HG02852 (cell line): ENCODE measurements at regions not wholly inside any gene's neighbourhood (a gene's known extent, or its start where the extent isn't known, plus 50 kb on each side); places are given as distances from the start of the nearest gene placed in this dataset.

ENCODE experiments used
- ATAC-seq: cut with Tn5 transposase; IDR thresholded peaks from one replicate; pipeline ENCODE4 v1.9.1; 2021; ENCODE audit warnings: mild to moderate bottlenecking, moderate library complexity; ENCODE audit not compliant: unreplicated experiment

- ATAC-seq, result no peak
Observed at GRCh38 chr3:163879172-163879571, 1199.1 kb downstream of the SI start.

- ATAC-seq, result no peak
Observed at GRCh38 chr3:163878396-163878795, 1199.9 kb downstream of the SI start.

DNA sequence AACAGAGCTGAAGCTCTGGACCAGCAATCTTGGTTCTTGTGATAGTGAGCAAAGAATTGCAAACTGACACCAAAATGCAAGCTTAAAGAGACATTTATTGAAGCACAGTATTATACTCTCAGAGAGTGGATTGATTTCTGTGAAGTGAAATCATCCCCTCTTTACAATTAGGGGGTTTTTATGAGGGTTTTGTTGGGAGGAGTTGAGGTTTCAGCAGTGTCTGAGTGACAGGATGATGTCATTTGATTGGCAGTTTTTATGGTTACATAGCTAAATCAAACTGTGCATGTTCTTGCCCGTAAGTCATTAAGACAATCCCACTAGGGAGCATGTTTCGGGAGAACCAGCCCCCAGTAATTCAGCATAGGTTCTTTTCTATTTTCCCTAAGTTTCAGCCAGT lies 1200.5 kb downstream of the SI start:
- ATAC-seq, result no peak

GRCh38 chr3:163863146-163863545 lies 1215.2 kb downstream of the SI start:
- no peak for ATAC-seq

GRCh38 chr3:163852233-163852632 lies 1226.1 kb downstream of the SI start:
- ATAC-seq, result no peak

GRCh38 chr3:163838769-163839168 lies 1239.5 kb downstream of the SI start:
- ATAC-seq, result no peak

DNA sequence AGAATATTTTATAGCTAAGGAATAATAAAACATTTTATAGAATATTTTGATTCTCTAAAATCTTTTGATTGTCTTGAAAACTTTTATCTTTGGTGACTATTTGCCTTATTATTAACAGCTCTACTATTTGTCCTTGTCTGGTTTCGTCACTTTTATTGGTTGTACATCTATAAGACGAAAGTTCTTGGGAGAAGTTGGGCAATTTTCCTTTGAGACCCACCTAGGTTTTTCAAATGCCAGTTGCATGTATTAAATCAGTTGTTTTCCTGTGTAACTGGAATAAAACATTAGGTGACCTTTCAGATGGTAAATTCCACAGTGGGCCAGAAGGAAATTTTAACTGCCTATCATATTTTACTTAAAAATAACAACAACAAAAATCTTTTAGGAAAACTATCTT lies 1245.7 kb downstream of the SI start:
- ATAC-seq, result no peak

- no peak for ATAC-seq
Observed at GRCh38 chr3:163821841-163822240, 1256.5 kb downstream of the SI start.

- ATAC-seq, result no peak
Observed at GRCh38 chr3:163817015-163817414, 1261.3 kb downstream of the SI start.

DNA sequence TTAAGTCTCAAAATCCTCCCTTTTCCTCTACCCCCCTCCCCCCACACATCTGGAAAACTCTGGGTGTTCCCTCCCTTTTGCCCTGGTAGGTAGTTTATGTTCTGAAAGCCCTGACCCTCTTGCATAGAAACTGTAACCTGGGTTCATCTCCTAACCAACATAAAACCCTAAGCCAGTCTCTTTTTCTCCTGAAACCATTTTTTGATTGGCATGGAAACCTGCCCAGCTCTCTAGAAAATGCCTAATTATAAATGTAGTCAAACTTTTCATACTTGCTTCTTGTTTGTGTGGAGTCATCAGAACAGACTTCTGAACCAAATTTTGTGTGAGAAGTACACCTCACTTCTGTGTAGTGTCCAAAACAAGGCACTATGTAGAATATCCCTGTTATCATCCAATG lies 1264.4 kb downstream of the SI start:
- no peak for ATAC-seq

DNA sequence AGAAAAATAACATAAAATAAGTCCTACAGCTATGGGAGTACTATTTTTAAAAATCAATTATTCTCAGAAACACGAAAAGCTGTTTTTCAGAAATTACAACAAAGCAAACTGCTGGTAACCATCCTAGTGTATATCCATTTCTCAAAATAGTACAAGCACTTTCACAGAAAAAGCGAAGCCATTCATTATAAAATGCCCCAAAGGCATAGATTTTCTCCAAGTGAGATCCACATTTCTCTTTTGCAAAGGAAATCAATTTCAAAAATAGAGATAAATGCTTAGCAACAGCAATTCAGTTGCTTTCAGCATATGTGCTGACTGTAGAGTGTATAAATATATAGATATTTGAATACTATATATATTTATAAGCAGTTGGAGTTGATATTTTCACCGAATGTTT lies 1266.3 kb downstream of the SI start:
- no peak for ATAC-seq

- peak; percentile 93 for ATAC-seq
Observed at GRCh38 chr3:163809540-163809993, 1268.7 kb downstream of the SI start.

DNA sequence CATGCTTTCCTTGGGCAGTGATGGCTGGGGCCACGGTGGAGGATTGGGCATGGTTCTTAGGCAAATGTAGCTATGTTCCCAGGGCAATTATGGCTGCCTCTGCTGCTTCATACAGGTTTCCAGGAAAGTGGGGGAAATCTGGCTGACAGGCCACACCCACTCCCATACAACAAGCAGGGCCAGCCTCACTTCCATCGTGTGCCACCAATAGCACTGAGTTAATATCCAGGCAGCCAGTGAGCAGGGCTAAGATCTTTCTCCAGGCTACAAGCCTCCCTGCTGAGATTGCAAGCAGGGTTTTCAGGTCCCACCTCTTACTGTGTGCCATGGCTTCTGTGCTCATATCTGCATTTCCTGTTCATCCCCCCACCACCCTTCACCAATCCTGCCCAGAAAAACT lies 1291.9 kb downstream of the SI start:
- no peak for ATAC-seq

GRCh38 chr3:163785693-163786092 lies 1292.6 kb downstream of the SI start:
- no peak for ATAC-seq

DNA sequence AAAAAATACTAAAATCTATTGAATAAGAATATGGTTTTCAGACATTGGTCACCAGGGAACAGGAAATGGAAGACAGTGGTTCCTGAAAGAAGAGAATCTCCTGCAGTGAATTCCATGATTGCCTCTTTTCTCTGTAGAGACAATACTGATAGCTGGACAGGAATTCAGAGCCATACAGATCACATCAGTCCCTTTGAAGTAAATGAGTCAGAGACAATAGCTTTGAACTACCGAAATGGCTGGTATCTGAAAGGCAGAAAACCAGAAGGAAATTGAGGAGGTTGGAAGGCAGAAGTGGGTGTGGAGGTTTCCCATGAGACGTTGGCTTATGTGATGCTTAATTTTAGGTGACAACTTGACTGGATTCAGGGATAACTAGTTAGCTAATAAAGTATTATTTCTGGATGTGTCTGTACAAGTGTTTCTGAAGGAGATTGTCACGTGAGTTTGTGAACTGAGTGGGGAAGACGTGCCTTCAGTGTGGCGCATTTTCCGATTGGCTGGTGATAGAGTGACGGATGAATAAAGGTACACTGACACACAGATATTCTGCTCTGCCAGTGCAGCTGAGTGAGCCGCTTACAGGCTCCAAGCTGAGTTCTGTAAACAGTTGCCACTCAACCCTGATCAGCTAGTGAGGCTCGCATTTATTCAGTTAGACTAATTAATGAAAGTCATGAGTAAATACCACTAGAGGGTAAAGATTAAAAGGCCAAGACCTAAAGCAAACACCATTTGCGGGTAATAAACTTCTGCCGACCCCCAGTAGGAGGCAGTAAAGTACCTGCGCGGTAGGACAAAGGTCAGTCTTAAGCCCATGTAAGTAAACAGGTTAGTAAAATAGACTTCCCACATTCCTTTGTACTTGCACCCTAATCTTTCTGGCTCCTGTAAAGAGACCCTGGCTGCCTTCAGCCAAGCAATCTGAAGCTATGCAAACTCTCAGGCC lies 1298.6 kb downstream of the SI start:
- ATAC-seq, result no peak

- ATAC-seq, result no peak
Observed at GRCh38 chr3:163776743-163777142, 1301.6 kb downstream of the SI start.

- no peak for ATAC-seq
Observed at GRCh38 chr3:163773136-163773535, 1305.2 kb downstream of the SI start.

DNA sequence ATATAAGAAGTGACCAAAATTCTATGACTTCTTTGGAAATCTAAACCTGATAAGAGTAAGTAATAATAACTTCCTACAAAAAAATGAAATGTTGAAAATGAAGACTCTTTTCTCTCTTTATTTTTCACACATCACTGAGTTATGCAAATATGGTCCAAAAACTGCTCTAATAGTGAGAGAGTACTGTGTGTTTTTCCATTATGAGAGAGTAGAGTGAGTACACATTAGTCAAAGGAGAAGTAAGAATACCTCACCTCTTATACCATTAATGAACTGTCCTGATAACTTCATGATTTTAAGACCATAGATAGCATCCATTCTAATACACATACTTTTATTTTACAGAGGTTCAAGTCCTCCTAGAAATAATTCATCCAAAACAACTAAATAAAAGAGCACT lies 1310.2 kb downstream of the SI start:
- peak; percentile 74 for ATAC-seq

DNA sequence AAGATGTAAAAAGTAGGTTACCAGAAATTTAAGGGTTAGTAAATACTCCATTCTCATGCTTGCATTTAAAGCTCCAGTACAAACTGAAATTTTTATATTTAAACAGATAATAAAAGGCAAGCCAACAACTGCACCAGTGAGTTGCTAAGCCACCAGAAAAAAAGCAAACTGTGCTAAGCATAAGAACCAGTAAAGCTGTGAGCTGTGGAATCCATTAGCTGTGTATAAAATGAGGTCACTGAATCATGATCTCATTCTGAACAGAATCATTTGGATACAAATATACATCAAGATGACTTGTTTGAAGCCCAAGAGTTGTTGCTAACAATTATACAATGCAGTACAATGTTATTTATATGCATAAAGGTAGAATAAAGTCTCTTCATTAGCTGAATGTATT lies 1312.2 kb downstream of the SI start:
- no peak for ATAC-seq

GRCh38 chr3:163753033-163753432 lies 1325.3 kb downstream of the SI start:
- no peak for ATAC-seq

GRCh38 chr3:163745204-163745603 lies 1333.1 kb downstream of the SI start:
- ATAC-seq, result no peak

DNA sequence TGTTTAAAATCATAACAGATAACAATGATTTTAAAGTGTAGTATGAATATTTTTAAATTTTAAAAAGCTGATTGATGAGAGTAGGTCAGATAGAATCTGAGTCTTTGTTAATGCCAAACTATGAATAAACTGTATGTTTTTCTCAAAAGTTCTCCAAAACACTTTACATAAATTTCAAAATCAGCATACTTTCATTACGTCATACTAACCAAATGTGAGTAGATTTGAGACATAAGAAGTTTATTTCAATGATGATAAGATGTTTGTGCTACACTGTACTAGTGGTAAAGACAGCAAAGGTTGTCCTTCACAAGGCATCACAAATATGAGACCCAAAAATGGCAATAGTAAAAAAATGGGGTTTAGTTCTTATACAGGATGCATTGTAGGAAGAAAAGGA lies 1342.9 kb downstream of the SI start:
- no peak for ATAC-seq

- ATAC-seq, result no peak
Observed at GRCh38 chr3:163730684-163731083, 1347.6 kb downstream of the SI start.
